ENCODE measurements at regions not wholly inside any gene's neighbourhood (a gene's known extent, or its start where the extent isn't known, plus 50 kb on each side); places are given as distances from the start of the nearest gene placed in this dataset.

DNA sequence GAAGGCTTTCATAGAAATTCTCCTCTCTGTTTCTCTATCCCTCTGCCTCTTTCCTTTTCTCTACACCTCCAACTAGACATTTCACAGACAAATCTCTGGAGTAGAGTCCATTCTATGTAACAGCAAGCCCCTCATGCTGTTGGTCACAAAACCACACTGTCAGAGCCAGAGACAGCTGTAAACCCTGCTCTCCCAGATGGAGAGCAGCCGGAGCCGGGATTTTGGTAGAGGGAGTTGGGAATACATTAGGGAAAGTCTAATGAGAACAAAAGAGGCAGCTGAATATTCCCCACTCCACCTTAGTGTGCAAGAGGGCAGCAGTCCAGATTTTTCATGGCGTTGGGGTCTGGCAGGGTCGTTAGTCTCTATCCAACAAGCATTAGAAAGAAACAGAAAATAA, 68.3 kb upstream of the EDN1 start:
- Histone ChIP-seq H3K27ac (replicated peaks in 1 of 4) (no peak overlapping the region), H3K9me3 (no peaks in the 10 kb centered on the region), H3K4me1 (no peaks in the 10 kb centered on the region), H3K27me3 (peaks cover 0 to 15% (median 0%) of the 10 kb centered on the region in 4 donors), H3K4me3 (no peak overlapping the region), H3K36me3 (no peaks in the 10 kb centered on the region)
- intact Hi-C loops (cut with DNase I): no loop called here
- WGBS: 82% methylated on average over 4 of the region's 4 CpGs
- TF ChIP-seq POLR2AphosphoS5 (IDR thresholded peaks at IDR 0.05) (no peak), CTCF (IDR thresholded peaks at IDR 0.05) (no peak), POLR2A (IDR thresholded peaks at IDR 0.05; ENCODE audit: low read depth) (no peak), EP300 (IDR thresholded peaks at IDR 0.05) (no peak)
- peak; percentile 14 for DNase-seq (ENCODE audit: extremely low spot score)

- H3K9me3 ChIP-seq: no peaks in the 10 kb centered on the region
- WGBS: 93% methylated on average over 19 of the region's 19 CpGs
- TF ChIP-seq CTCF (IDR thresholded peaks at IDR 0.05) (no peak), EP300 (IDR thresholded peaks at IDR 0.05) (no peak), POLR2AphosphoS5 (IDR thresholded peaks at IDR 0.05) (no peak), POLR2A (IDR thresholded peaks at IDR 0.05; ENCODE audit: low read depth) (no peak)
- H3K27ac ChIP-seq (replicated peaks in 1 of 4): no peak overlapping the region
- no peak overlapping the region for H3K4me3 ChIP-seq
- H3K4me1 ChIP-seq: no peaks in the 10 kb centered on the region
- no peak for DNase-seq (ENCODE audit: extremely low spot score)
- intact Hi-C loops (cut with DNase I): no loop called here
- peaks cover 0 to 22% (median 0%) of the 10 kb centered on the region in 4 donors for H3K27me3 ChIP-seq
- no peaks in the 10 kb centered on the region for H3K36me3 ChIP-seq
Observed at GRCh38 chr6:12222405-12223366, 67.5 kb upstream of the EDN1 start.

DNA sequence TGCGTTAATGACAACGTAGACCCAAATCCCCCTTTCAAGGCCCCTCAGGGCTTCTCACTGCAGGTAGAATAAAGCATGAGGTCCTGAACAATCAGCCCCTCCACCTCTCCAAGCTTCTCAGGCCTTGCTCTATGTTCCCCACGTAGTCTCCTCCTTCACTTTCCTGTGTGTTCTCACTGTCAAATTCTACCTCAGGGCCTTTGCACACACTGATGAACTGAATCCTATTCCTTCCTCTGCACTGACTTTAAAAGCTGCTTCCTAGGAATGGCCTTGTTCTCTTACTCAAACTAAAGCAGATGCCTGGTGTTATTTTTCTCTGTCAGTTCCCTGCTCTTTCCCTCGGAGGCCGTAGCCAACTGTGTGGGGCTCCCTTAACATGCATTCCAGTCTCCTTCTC, 66.8 kb upstream of the EDN1 start:
- WGBS: 93% methylated on average over 5 of the region's 5 CpGs
- Histone ChIP-seq H3K27ac (replicated peaks in 1 of 4) (no peak overlapping the region), H3K4me3 (no peak overlapping the region), H3K36me3 (no peaks in the 10 kb centered on the region), H3K27me3 (peaks cover 0 to 28% (median 0%) of the 10 kb centered on the region in 4 donors), H3K9me3 (no peaks in the 10 kb centered on the region), H3K4me1 (no peaks in the 10 kb centered on the region)
- intact Hi-C loops (cut with DNase I): no loop called here
- DNase-seq (ENCODE audit: extremely low spot score): peak; percentile 66
- no peak for TF ChIP-seq POLR2A (IDR thresholded peaks at IDR 0.05; ENCODE audit: low read depth)
- TF ChIP-seq POLR2AphosphoS5 (IDR thresholded peaks at IDR 0.05): no peak
- no peak for TF ChIP-seq CTCF (IDR thresholded peaks at IDR 0.05)
- TF ChIP-seq EP300 (IDR thresholded peaks at IDR 0.05): no peak

- intact Hi-C loops (cut with DNase I): no loop called here
- Histone ChIP-seq H3K36me3 (no peaks in the 10 kb centered on the region), H3K27ac (replicated peaks in 1 of 4) (no peak overlapping the region), H3K4me1 (no peaks in the 10 kb centered on the region), H3K9me3 (no peaks in the 10 kb centered on the region), H3K27me3 (peaks cover 0 to 29% (median 0%) of the 10 kb centered on the region in 4 donors), H3K4me3 (no peak overlapping the region)
- 74% methylated on average over 2 of the region's 2 CpGs for WGBS
- TF ChIP-seq CTCF (IDR thresholded peaks at IDR 0.05): no peak
- TF ChIP-seq EP300 (IDR thresholded peaks at IDR 0.05): no peak
- TF ChIP-seq POLR2A (IDR thresholded peaks at IDR 0.05; ENCODE audit: low read depth): no peak
- no peak for TF ChIP-seq POLR2AphosphoS5 (IDR thresholded peaks at IDR 0.05)
- DNase-seq (ENCODE audit: extremely low spot score): no peak
Observed at GRCh38 chr6:12224251-12224650, 65.9 kb upstream of the EDN1 start.

Data from esophagus muscularis mucosa (tissue), 4 donors.